HPDE6-E6E7 (cell line): ENCODE measurements at regions not wholly inside any gene's neighbourhood (a gene's known extent, or its start where the extent isn't known, plus 50 kb on each side); places are given as distances from the start of the nearest gene placed in this dataset.
"Not testable (repeated sequence)": the region's sequence is repeated elsewhere in the genome, so short reads cannot be mapped to it uniquely, and the experiment has no call there.

ENCODE experiments used
- DNase-seq: peaks from one replicate; pipeline ENCODE4 v3.0.0; 2011; ENCODE audit warnings: missing footprints; ENCODE audit errors: extremely low spot score

- DNase-seq: no peak
Observed at GRCh38 chr7:91398341-91398740, 134.1 kb downstream of the FZD1 start.

- no peak for DNase-seq
Observed at GRCh38 chr7:91405092-91405788, 141.0 kb downstream of the FZD1 start.

- DNase-seq: not testable (repeated sequence)
Observed at GRCh38 chr7:91405873-91406272, 141.6 kb downstream of the FZD1 start.

GRCh38 chr7:91407942-91408341 lies 143.7 kb downstream of the FZD1 start:
- DNase-seq: no peak

GRCh38 chr7:91408388-91409154 lies 144.3 kb downstream of the FZD1 start:
- DNase-seq: no peak

- no peak for DNase-seq
Observed at GRCh38 chr7:91411060-91411459, 146.8 kb downstream of the FZD1 start.

- DNase-seq: no peak
Observed at GRCh38 chr7:91412298-91412697, 148.1 kb downstream of the FZD1 start.

GRCh38 chr7:91414734-91415133 lies 150.5 kb downstream of the FZD1 start:
- no peak for DNase-seq

- no peak for DNase-seq
Observed at GRCh38 chr7:91416155-91416865, 152.1 kb downstream of the FZD1 start.

GRCh38 chr7:91420606-91421005 lies 156.4 kb downstream of the FZD1 start:
- no peak for DNase-seq

GRCh38 chr7:91421018-91421417 lies 156.8 kb downstream of the FZD1 start:
- no peak for DNase-seq

GRCh38 chr7:91424371-91424770 lies 160.1 kb downstream of the FZD1 start:
- no peak for DNase-seq

- no peak for DNase-seq
Observed at GRCh38 chr7:91425149-91425548, 160.9 kb downstream of the FZD1 start.

GRCh38 chr7:91427051-91427450 lies 162.8 kb downstream of the FZD1 start:
- no peak for DNase-seq

GRCh38 chr7:91431601-91432000 lies 167.4 kb downstream of the FZD1 start:
- no peak for DNase-seq

GRCh38 chr7:91434836-91435235 lies 170.6 kb downstream of the FZD1 start:
- no peak for DNase-seq

- no peak for DNase-seq
Observed at GRCh38 chr7:91435381-91436059, 171.3 kb downstream of the FZD1 start.

GRCh38 chr7:91436655-91437054 lies 172.4 kb downstream of the FZD1 start:
- no peak for DNase-seq

GRCh38 chr7:91440198-91440597 lies 176.0 kb downstream of the FZD1 start:
- not testable (repeated sequence) for DNase-seq

- no peak for DNase-seq
Observed at GRCh38 chr7:91443862-91444261, 179.6 kb downstream of the FZD1 start.

- DNase-seq: no peak
Observed at GRCh38 chr7:91446819-91447218, 182.6 kb downstream of the FZD1 start.

GRCh38 chr7:91455411-91455810 lies 191.2 kb downstream of the FZD1 start:
- no peak for DNase-seq
